SU-DHL-6 (cell line): ENCODE measurements at regions not wholly inside any gene's neighbourhood (a gene's known extent, or its start where the extent isn't known, plus 50 kb on each side); places are given as distances from the start of the nearest gene placed in this dataset.

Experiments used
- EZH2phosphoT487 ChIP-seq: fragments of 200-600 bp; sonication (generic), shearing (Covaris generic); conservative IDR thresholded peaks from 2 replicates; pipeline ENCODE4 v1.6.1; 2018; ENCODE audit warnings: mild to moderate bottlenecking, antibody characterized with exemption, low read length, moderate library complexity, mixed read lengths
- TF ChIP-seq, protein P1 (sequence below): fragments of 200-600 bp; sonication (generic); IDR thresholded peaks from one replicate; pipeline ENCODE4 v1.5.1; 2017; ENCODE audit warnings: antibody characterized with exemption, mild to moderate bottlenecking, low read length, moderate library complexity; ENCODE audit not compliant: insufficient read depth, poor library complexity, severe bottlenecking

DNA sequence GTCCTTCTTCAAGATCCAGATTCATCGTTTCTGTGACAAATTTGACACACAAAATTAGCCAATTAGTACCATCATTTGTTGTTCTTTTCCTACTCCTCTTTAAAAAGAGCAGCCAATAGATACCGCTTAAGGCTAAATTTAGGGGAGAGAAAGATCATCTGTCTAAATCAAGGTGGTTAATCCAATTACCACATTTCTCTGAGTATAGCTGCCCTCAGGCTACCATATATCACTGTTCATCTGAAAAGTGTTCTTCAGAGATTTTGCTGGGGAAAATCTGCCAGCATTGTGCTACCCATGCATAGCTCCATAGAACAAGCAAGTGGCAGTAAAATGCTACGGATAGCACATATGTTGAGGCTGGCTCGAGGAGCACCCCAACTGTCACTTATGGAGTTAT is 110.3 kb upstream of the ESRRG start:
- TF ChIP-seq, protein P1, sequence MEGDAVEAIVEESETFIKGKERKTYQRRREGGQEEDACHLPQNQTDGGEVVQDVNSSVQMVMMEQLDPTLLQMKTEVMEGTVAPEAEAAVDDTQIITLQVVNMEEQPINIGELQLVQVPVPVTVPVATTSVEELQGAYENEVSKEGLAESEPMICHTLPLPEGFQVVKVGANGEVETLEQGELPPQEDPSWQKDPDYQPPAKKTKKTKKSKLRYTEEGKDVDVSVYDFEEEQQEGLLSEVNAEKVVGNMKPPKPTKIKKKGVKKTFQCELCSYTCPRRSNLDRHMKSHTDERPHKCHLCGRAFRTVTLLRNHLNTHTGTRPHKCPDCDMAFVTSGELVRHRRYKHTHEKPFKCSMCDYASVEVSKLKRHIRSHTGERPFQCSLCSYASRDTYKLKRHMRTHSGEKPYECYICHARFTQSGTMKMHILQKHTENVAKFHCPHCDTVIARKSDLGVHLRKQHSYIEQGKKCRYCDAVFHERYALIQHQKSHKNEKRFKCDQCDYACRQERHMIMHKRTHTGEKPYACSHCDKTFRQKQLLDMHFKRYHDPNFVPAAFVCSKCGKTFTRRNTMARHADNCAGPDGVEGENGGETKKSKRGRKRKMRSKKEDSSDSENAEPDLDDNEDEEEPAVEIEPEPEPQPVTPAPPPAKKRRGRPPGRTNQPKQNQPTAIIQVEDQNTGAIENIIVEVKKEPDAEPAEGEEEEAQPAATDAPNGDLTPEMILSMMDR, result no peak
- TF ChIP-seq EZH2phosphoT487, result no peak
